ENCODE measurements at regions not wholly inside any gene's neighbourhood (a gene's known extent, or its start where the extent isn't known, plus 50 kb on each side); places are given as distances from the start of the nearest gene placed in this dataset.

DNA sequence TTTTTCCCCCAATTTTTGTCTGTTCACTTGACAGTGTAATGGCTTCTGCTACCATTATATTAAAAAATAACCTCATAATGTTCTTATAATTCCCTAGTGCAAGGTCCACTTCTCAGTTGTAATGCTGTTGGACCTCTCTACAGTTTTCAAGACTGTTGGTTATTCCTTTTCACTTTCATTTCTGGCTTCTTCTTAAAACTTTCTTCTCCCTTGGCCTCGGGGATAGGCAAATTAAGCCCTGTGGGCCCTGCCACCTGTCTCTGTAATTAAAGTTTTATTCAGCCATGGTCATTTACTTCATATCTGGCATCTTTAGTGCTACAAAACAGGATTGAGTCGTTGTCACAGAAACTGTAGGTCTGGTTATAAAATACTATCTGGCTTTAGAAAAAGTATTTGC lies 313.5 kb downstream of the KLF12 start:
- no peak for DNase-seq (ENCODE audit: low spot score, unreplicated experiment)
- Mint-ChIP-seq H3K27me3 (no peaks in the 10 kb centered on the region), H3K4me3 (ENCODE audit: low read depth) (no peak overlapping the region), H3K36me3 (ENCODE audit: insufficient read depth) (peaks cover 11% of the 10 kb centered on the region), H3K9me3 (ENCODE audit: low read depth) (peaks cover 8% of the 10 kb centered on the region), H3K4me1 (ENCODE audit: low read depth) (peaks cover 10% of the 10 kb centered on the region), H3K27ac (no peak overlapping the region)
- TF ChIP-seq, protein P1, sequence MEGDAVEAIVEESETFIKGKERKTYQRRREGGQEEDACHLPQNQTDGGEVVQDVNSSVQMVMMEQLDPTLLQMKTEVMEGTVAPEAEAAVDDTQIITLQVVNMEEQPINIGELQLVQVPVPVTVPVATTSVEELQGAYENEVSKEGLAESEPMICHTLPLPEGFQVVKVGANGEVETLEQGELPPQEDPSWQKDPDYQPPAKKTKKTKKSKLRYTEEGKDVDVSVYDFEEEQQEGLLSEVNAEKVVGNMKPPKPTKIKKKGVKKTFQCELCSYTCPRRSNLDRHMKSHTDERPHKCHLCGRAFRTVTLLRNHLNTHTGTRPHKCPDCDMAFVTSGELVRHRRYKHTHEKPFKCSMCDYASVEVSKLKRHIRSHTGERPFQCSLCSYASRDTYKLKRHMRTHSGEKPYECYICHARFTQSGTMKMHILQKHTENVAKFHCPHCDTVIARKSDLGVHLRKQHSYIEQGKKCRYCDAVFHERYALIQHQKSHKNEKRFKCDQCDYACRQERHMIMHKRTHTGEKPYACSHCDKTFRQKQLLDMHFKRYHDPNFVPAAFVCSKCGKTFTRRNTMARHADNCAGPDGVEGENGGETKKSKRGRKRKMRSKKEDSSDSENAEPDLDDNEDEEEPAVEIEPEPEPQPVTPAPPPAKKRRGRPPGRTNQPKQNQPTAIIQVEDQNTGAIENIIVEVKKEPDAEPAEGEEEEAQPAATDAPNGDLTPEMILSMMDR (IDR thresholded peaks at IDR 0.05; ENCODE audit: unreplicated experiment) = no peak

DNA sequence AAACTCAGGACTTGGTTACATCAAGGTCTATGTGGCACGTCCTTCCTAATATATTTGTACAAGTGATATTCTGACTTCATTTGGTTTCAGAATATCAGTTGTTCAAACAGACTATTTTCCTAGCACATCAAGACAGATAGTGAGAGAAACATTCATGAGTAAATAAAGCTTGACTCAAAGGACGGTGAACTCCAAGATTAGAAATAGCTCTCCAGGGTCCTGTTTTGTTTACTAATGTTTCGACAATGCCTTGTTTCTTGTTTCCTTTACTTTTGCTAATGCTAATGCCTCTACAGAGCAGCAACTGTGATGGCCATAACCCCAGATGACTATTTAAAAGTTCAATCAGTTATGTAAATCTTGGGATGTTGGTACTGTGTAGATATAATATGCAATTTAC lies 313.9 kb downstream of the KLF12 start:
- Mint-ChIP-seq H3K27me3 (no peaks in the 10 kb centered on the region), H3K4me3 (ENCODE audit: low read depth) (no peak overlapping the region), H3K27ac (no peak overlapping the region), H3K4me1 (ENCODE audit: low read depth) (peaks cover 10% of the 10 kb centered on the region), H3K36me3 (ENCODE audit: insufficient read depth) (peaks cover 10% of the 10 kb centered on the region), H3K9me3 (ENCODE audit: low read depth) (peaks cover 8% of the 10 kb centered on the region)
- TF ChIP-seq, protein P1 (IDR thresholded peaks at IDR 0.05; ENCODE audit: unreplicated experiment) = no peak
- DNase-seq (ENCODE audit: low spot score, unreplicated experiment) = no peak

DNA sequence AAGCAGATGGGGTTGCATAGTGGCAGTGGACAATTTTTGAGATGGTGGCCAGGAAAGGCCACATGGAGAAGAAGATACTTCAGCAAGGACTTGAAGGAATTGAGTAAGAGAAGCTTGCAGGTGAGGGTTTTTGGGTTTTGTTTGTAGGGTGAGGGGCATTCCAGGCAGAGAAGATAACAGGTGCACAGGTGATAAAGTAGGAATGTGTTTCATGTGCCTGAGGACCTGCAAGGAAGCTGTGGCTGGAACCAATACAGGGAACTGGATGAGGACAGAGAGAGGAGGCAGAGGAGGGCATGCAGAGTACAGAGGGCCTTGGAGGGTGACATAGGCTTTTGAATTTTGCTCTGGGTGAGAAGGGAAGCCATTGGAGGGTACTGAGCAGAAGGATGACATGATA lies 314.5 kb downstream of the KLF12 start:
- H3K27ac Mint-ChIP-seq = no peak overlapping the region
- peaks cover 8% of the 10 kb centered on the region for H3K36me3 Mint-ChIP-seq (ENCODE audit: insufficient read depth)
- no peak for DNase-seq (ENCODE audit: low spot score, unreplicated experiment)
- H3K4me1 Mint-ChIP-seq (ENCODE audit: low read depth) = peaks cover 10% of the 10 kb centered on the region
- no peaks in the 10 kb centered on the region for H3K27me3 Mint-ChIP-seq
- TF ChIP-seq, protein P1 (IDR thresholded peaks at IDR 0.05; ENCODE audit: unreplicated experiment) = no peak
- H3K4me3 Mint-ChIP-seq (ENCODE audit: low read depth) = no peak overlapping the region
- peaks cover 8% of the 10 kb centered on the region for H3K9me3 Mint-ChIP-seq (ENCODE audit: low read depth)

DNA sequence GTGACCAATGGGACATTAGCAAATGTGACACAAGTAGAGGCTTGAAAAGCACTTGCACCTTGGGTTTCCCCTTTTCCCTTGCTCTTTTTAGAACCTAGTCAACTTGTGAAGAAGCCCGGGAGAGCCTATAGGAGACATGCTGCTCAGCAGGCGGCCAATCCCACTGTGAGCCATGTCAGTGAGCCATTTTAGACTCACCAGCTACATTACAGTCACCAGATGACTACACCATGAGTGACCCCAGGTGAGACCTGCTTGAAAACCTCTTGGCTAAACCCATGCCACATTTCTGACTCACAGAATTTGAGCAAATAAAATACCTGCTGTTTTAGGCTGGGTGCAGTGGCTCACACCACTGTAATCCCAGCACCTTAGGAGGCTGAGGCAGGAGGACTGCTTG lies 317.5 kb downstream of the KLF12 start:
- TF ChIP-seq, protein P1 (IDR thresholded peaks at IDR 0.05; ENCODE audit: unreplicated experiment) = no peak
- Mint-ChIP-seq H3K27me3 (no peaks in the 10 kb centered on the region), H3K4me1 (ENCODE audit: low read depth) (peaks cover 12% of the 10 kb centered on the region), H3K4me3 (ENCODE audit: low read depth) (no peak overlapping the region), H3K27ac (no peak overlapping the region), H3K9me3 (ENCODE audit: low read depth) (peaks cover 8% of the 10 kb centered on the region), H3K36me3 (ENCODE audit: insufficient read depth) (peaks cover 9% of the 10 kb centered on the region)
- no peak for DNase-seq (ENCODE audit: low spot score, unreplicated experiment)

DNA sequence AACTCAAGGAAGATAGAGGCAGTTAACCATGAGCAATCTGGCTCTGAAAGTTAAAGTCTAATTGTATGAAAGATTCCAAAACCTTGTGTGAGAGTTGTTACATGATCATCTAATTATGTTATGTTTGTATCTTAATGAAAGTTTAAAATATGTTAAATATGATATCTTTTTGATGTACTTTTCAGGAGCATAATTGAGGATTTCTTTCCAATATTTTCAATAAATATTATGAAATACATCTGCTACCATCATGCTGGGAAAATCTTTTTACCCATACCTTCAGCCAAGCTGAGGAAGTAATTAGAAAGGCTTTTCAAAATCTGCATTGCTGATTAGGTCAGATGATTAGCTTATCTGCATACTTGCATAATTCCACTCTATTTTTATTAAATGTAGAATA lies 318.4 kb downstream of the KLF12 start:
- Mint-ChIP-seq H3K27me3 (no peaks in the 10 kb centered on the region), H3K27ac (no peak overlapping the region), H3K36me3 (ENCODE audit: insufficient read depth) (peaks cover 1% of the 10 kb centered on the region), H3K9me3 (ENCODE audit: low read depth) (no peaks in the 10 kb centered on the region), H3K4me1 (ENCODE audit: low read depth) (peaks cover 12% of the 10 kb centered on the region), H3K4me3 (ENCODE audit: low read depth) (no peak overlapping the region)
- TF ChIP-seq, protein P1 (IDR thresholded peaks at IDR 0.05; ENCODE audit: unreplicated experiment) = no peak
- no peak for DNase-seq (ENCODE audit: low spot score, unreplicated experiment)

Measured in progenitor cell of endocrine pancreas (in vitro differentiated cells).